ENCODE measurements at regions not wholly inside any gene's neighbourhood (a gene's known extent, or its start where the extent isn't known, plus 50 kb on each side); places are given as distances from the start of the nearest gene placed in this dataset.

DNA sequence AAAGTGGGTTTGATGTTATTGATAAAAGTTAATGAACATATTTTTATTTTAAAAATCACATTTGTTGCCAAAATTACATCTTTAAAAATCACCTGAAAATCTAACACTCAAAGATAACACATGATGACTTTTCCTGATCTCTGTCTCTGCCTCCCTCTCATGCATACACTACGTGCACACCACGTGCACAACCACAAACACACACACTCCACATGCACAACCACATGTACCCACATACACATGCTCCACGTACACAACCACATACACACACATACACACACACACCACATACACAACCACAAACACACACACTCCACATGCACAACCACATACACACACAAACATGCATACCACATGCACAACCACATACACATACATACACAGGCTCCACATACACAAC lies 61.8 kb upstream of the TMEM132C start:
- no peak for DNase-seq
- CTCF ChIA-PET: no interaction called here
- H3K4me1 Mint-ChIP-seq (ENCODE audit: low read depth, unreplicated experiment): no peaks in the 10 kb centered on the region
- intact Hi-C loops (cut with micrococcal nuclease; ENCODE audit: unreplicated experiment): no loop called here
- no peak overlapping the region for H3K27ac Mint-ChIP-seq (ENCODE audit: unreplicated experiment)
- H3K9me3 Mint-ChIP-seq (ENCODE audit: low read depth, unreplicated experiment): peaks cover 3% of the 10 kb centered on the region
- BruUV-seq (replicated peaks): no TSS peak
- no peaks in the 10 kb centered on the region for H3K36me3 Mint-ChIP-seq (ENCODE audit: insufficient read depth, unreplicated experiment)
- no peak overlapping the region for H3K4me3 Mint-ChIP-seq (ENCODE audit: low read depth, unreplicated experiment)
- TF ChIP-seq, protein P1, sequence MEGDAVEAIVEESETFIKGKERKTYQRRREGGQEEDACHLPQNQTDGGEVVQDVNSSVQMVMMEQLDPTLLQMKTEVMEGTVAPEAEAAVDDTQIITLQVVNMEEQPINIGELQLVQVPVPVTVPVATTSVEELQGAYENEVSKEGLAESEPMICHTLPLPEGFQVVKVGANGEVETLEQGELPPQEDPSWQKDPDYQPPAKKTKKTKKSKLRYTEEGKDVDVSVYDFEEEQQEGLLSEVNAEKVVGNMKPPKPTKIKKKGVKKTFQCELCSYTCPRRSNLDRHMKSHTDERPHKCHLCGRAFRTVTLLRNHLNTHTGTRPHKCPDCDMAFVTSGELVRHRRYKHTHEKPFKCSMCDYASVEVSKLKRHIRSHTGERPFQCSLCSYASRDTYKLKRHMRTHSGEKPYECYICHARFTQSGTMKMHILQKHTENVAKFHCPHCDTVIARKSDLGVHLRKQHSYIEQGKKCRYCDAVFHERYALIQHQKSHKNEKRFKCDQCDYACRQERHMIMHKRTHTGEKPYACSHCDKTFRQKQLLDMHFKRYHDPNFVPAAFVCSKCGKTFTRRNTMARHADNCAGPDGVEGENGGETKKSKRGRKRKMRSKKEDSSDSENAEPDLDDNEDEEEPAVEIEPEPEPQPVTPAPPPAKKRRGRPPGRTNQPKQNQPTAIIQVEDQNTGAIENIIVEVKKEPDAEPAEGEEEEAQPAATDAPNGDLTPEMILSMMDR (IDR thresholded peaks at IDR 0.05; ENCODE audit: unreplicated experiment): no peak
- H3K27me3 Mint-ChIP-seq (ENCODE audit: unreplicated experiment): no peaks in the 10 kb centered on the region

DNA sequence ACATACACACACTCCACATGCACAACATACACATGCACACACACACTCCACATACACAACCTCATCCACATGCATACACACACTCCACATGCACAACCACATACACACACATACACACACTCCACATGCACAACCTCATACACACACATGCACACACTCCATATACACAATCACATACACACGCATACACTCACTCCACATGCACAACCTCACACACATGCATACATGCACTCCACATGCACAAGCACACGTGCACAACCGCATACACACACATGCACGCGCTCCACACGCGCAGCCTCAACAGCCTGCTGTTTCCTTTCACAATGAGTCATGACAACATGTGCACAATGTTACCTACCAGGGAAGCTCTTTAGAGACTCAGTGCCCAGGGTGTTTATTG lies 61.2 kb upstream of the TMEM132C start:
- TF ChIP-seq, protein P1 (IDR thresholded peaks at IDR 0.05; ENCODE audit: unreplicated experiment): no peak
- no peaks in the 10 kb centered on the region for H3K27me3 Mint-ChIP-seq (ENCODE audit: unreplicated experiment)
- CTCF ChIA-PET: no interaction called here
- no peak overlapping the region for H3K4me3 Mint-ChIP-seq (ENCODE audit: low read depth, unreplicated experiment)
- BruUV-seq (replicated peaks): no TSS peak
- no peaks in the 10 kb centered on the region for H3K4me1 Mint-ChIP-seq (ENCODE audit: low read depth, unreplicated experiment)
- DNase-seq: no peak
- H3K27ac Mint-ChIP-seq (ENCODE audit: unreplicated experiment): no peak overlapping the region
- H3K36me3 Mint-ChIP-seq (ENCODE audit: insufficient read depth, unreplicated experiment): no peaks in the 10 kb centered on the region
- peaks cover 2% of the 10 kb centered on the region for H3K9me3 Mint-ChIP-seq (ENCODE audit: low read depth, unreplicated experiment)
- intact Hi-C loops (cut with micrococcal nuclease; ENCODE audit: unreplicated experiment): no loop called here
